Small intestine (tissue), 7 donors: ENCODE measurements at regions not wholly inside any gene's neighbourhood (a gene's known extent, or its start where the extent isn't known, plus 50 kb on each side); places are given as distances from the start of the nearest gene placed in this dataset.
"Not testable (repeated sequence)": the region's sequence is repeated elsewhere in the genome, so short reads cannot be mapped to it uniquely, and the experiment has no call there.

ENCODE experiments used
- DNase-seq, 2 donors: peaks; one replicate each; pipeline versions ENCODE4 v3.0.0 to v3.0.0-alpha.2; 2013
- FAIRE-seq: peaks from 2 replicates; lab custom pipeline; 2012; peaks lifted over from hg19 to GRCh38; lab: Jason Lieb, UNC
- H3K27ac ChIP-seq, 3 donors: one replicate each; pipeline ENCODE4 v1.5.1; 2013; ENCODE audit warnings: low read length in 2 of 3, mild to moderate bottlenecking in 2 of 3, control low read depth in 1 of 3, inconsistent platforms in 1 of 3, low read depth in 1 of 3, moderate library complexity in 1 of 3
- H3K27me3 ChIP-seq, 3 donors: one replicate each; pipeline ENCODE4 v1.6.1; 2013; ENCODE audit warnings: low read length in 3 of 3, inconsistent platforms in 1 of 3; ENCODE audit not compliant: control insufficient read depth in 3 of 3, insufficient read depth in 3 of 3
- H3K36me3 ChIP-seq, 3 donors: one replicate each; pipeline ENCODE4 v1.6.1; 2013; ENCODE audit warnings: low read length in 3 of 3, inconsistent platforms in 1 of 3, low read depth in 1 of 3, mild to moderate bottlenecking in 1 of 3, moderate library complexity in 1 of 3; ENCODE audit not compliant: control insufficient read depth in 3 of 3, insufficient read depth in 2 of 3
- H3K4me1 ChIP-seq, 3 donors: one replicate each; pipeline ENCODE4 v1.6.1; 2013; ENCODE audit warnings: low read length in 2 of 3, inconsistent platforms in 1 of 3, low read depth in 1 of 3, mild to moderate bottlenecking in 1 of 3, moderate library complexity in 1 of 3; ENCODE audit not compliant: control insufficient read depth in 3 of 3, insufficient read depth in 2 of 3
- H3K4me3 ChIP-seq, 3 donors: one replicate each; pipeline ENCODE4 v1.5.1; 2013; ENCODE audit warnings: low read length in 3 of 3, control low read depth in 1 of 3, inconsistent platforms in 1 of 3, low read depth in 1 of 3, mild to moderate bottlenecking in 1 of 3, moderate library complexity in 1 of 3
- H3K9me3 ChIP-seq, 2 donors: one replicate each; pipeline ENCODE4 v1.6.1; 2013; ENCODE audit warnings: low read depth in 1 of 2, low read length in 1 of 2; ENCODE audit not compliant: control insufficient read depth in 2 of 2, insufficient read depth in 1 of 2
- WGBS, 3 donors: extraction: QIAGEN DNeasy Blood & Tissue Kit; methylation state at CpG; one replicate each; pipeline ENCODE4 v1.1.7; 2013; 5-methylcytosine and 5-hydroxymethylcytosine counted together
- donor health status: healthy with polysubstance abuse.
- donor health status: control.
- donor health status: control.
- donor health status: Bipolar disorder and iron deficiency.
- donor health status: healthy.

GRCh38 chr4:141368241-141368640 lies 147.5 kb downstream of the ZNF330 start:
- H3K4me3 ChIP-seq, FAIRE-seq, H3K27me3 ChIP-seq, H3K4me1 ChIP-seq, H3K9me3 ChIP-seq, H3K27ac ChIP-seq, DNase-seq, H3K36me3 ChIP-seq: not testable (repeated sequence)
- WGBS, 3 donors: 64 to 95% (median 85%) methylated on average over 3 of the region's 3 CpGs

- FAIRE-seq: no peak
- Histone ChIP-seq H3K36me3 (no peaks in the 10 kb centered on the region), H3K9me3 (peaks cover 0 to 5% of the 10 kb centered on the region in 2 donors), H3K4me3 (no peak overlapping the region), H3K4me1 (no peaks in the 10 kb centered on the region), H3K27me3 (no peaks in the 10 kb centered on the region), H3K27ac (no peak overlapping the region)
- no peak for DNase-seq
- WGBS, 3 donors: 63 to 80% (median 78%) methylated on average over 3 of the region's 3 CpGs
These were observed 150.5 kb downstream of the ZNF330 start for GRCh38 chr4:141371206-141371605.

GRCh38 chr4:141375855-141376254 lies 155.2 kb downstream of the ZNF330 start:
- FAIRE-seq: no peak

GRCh38 chr4:141376769-141377168 lies 156.1 kb downstream of the ZNF330 start:
- DNase-seq: no peak
- Histone ChIP-seq H3K27me3 (no peaks in the 10 kb centered on the region), H3K4me1 (no peaks in the 10 kb centered on the region), H3K4me3 (no peak overlapping the region), H3K36me3 (no peaks in the 10 kb centered on the region), H3K27ac (no peak overlapping the region), H3K9me3 (no peaks in the 10 kb centered on the region)
- WGBS, 3 donors: 88 to 100% (median 95%) methylated on average over 2 of the region's 2 CpGs
- FAIRE-seq: no peak

More at GRCh38 chr4:141375855-141376254, 155.2 kb downstream of the ZNF330 start:
- Histone ChIP-seq H3K4me1 (no peaks in the 10 kb centered on the region), H3K36me3 (no peaks in the 10 kb centered on the region), H3K4me3 (no peak overlapping the region), H3K27ac (no peak overlapping the region), H3K9me3 (no peaks in the 10 kb centered on the region), H3K27me3 (no peaks in the 10 kb centered on the region)
- 25 to 67% (median 25%) methylated on average over 2 of the region's 2 CpGs for WGBS, 3 donors
- no peak for DNase-seq

GRCh38 chr4:141387299-141387698 lies 166.6 kb downstream of the ZNF330 start:
- Histone ChIP-seq H3K27ac (no peak overlapping the region), H3K4me3 (no peak overlapping the region), H3K9me3 (no peaks in the 10 kb centered on the region), H3K4me1 (no peaks in the 10 kb centered on the region), H3K27me3 (no peaks in the 10 kb centered on the region), H3K36me3 (no peaks in the 10 kb centered on the region)
- WGBS, 3 donors: 73 to 89% (median 73%) methylated on average over 2 of the region's 2 CpGs
- DNase-seq (no peak), FAIRE-seq (no peak)

- Histone ChIP-seq H3K27me3 (no peaks in the 10 kb centered on the region), H3K4me1 (no peaks in the 10 kb centered on the region), H3K4me3 (no peak overlapping the region), H3K27ac (no peak overlapping the region), H3K9me3 (no peaks in the 10 kb centered on the region), H3K36me3 (no peaks in the 10 kb centered on the region)
- FAIRE-seq (no peak), DNase-seq (no peak)
- WGBS, 3 donors: 69 to 79% (median 72%) methylated on average over 3 of the region's 3 CpGs
These were observed 167.8 kb downstream of the ZNF330 start for GRCh38 chr4:141388481-141388880.

- H3K27me3 ChIP-seq: no peaks in the 10 kb centered on the region
- DNase-seq: no peak
- H3K36me3 ChIP-seq: no peaks in the 10 kb centered on the region
- WGBS, 3 donors: 49 to 63% (median 59%) methylated on average over 1 of the region's 1 CpG
- H3K27ac ChIP-seq: no peak overlapping the region
- H3K4me1 ChIP-seq: no peaks in the 10 kb centered on the region
- FAIRE-seq: no peak
- no peaks in the 10 kb centered on the region for H3K9me3 ChIP-seq
- no peak overlapping the region for H3K4me3 ChIP-seq
These were observed 169.0 kb downstream of the ZNF330 start for GRCh38 chr4:141389649-141390048.

GRCh38 chr4:141390571-141390970 lies 169.9 kb downstream of the ZNF330 start:
- WGBS, 3 donors: 38 to 51% (median 42%) methylated on average over 1 of the region's 1 CpG
- Histone ChIP-seq H3K4me3 (no peak overlapping the region), H3K4me1 (no peaks in the 10 kb centered on the region), H3K36me3 (no peaks in the 10 kb centered on the region), H3K27ac (no peak overlapping the region), H3K27me3 (no peaks in the 10 kb centered on the region), H3K9me3 (no peaks in the 10 kb centered on the region)
- no peak for FAIRE-seq
- DNase-seq: no peak

GRCh38 chr4:141391293-141391692 lies 170.6 kb downstream of the ZNF330 start:
- Histone ChIP-seq H3K4me3 (no peak overlapping the region), H3K4me1 (no peaks in the 10 kb centered on the region), H3K36me3 (no peaks in the 10 kb centered on the region), H3K27ac (no peak overlapping the region), H3K27me3 (no peaks in the 10 kb centered on the region), H3K9me3 (no peaks in the 10 kb centered on the region)
- no peak for FAIRE-seq
- DNase-seq: no peak
